Liver (tissue), 8 donors: ENCODE measurements at regions not wholly inside any gene's neighbourhood (a gene's known extent, or its start where the extent isn't known, plus 50 kb on each side); places are given as distances from the start of the nearest gene placed in this dataset.

Source experiments
- DNase-seq: peaks from one replicate; pipeline ENCODE4 v3.0.0-alpha.2; 2017; ENCODE audit warnings: low spot score
- H3K27ac ChIP-seq, 2 donors: one replicate each; pipeline ENCODE4 v1.7.0; 2013; ENCODE audit warnings: inconsistent platforms in 2 of 2, low read length in 2 of 2, control low read depth in 1 of 2, low read depth in 1 of 2, mild to moderate bottlenecking in 1 of 2
- H3K27me3 ChIP-seq, 4 donors: one replicate each; pipeline versions ENCODE4 v1.6.1 to v1.7.0; 2013; ENCODE audit warnings: low read length in 3 of 4, inconsistent platforms in 1 of 4, mild to moderate bottlenecking in 1 of 4, moderate library complexity in 1 of 4; ENCODE audit not compliant: control insufficient read depth in 4 of 4, insufficient read depth in 4 of 4
- H3K36me3 ChIP-seq, 4 donors: one replicate each; pipeline versions ENCODE4 v1.6.1 to v1.7.0; 2013; ENCODE audit warnings: low read length in 3 of 4, mild to moderate bottlenecking in 3 of 4, low read depth in 1 of 4, moderate library complexity in 1 of 4; ENCODE audit not compliant: control insufficient read depth in 4 of 4, insufficient read depth in 3 of 4
- H3K4me1 ChIP-seq, 4 donors: one replicate each; pipeline versions ENCODE4 v1.6.1 to v1.7.0; 2013; ENCODE audit warnings: low read length in 3 of 4, mild to moderate bottlenecking in 3 of 4, moderate library complexity in 1 of 4; ENCODE audit not compliant: control insufficient read depth in 4 of 4, insufficient read depth in 4 of 4
- H3K4me3 ChIP-seq, 3 donors: one replicate each; pipeline versions ENCODE4 v1.6.1 to v1.7.0; 2013; ENCODE audit warnings: low read length in 3 of 3, control low read depth in 1 of 3, low read depth in 1 of 3, mild to moderate bottlenecking in 1 of 3
- H3K9ac ChIP-seq, 2 donors: one replicate each; pipeline ENCODE4 v1.7.0; 2013; ENCODE audit warnings: low read length in 2 of 2, mild to moderate bottlenecking in 2 of 2, moderate library complexity in 2 of 2, control low read depth in 1 of 2, low read depth in 1 of 2
- H3K9me3 ChIP-seq, 4 donors: one replicate each; pipeline versions ENCODE4 v1.6.1 to v1.7.0; 2013; ENCODE audit warnings: low read length in 3 of 4; ENCODE audit not compliant: control insufficient read depth in 4 of 4
- ATF3 ChIP-seq: IDR thresholded peaks from 2 replicates; pipeline ENCODE4 v1.6.1; 2016; ENCODE audit warnings: antibody characterized with exemption
- CTCF ChIP-seq: fragments of 150-350 bp; IDR thresholded peaks from 2 replicates; pipeline ENCODE4 v1.5.1; 2017; ENCODE audit warnings: improper control_type of control experiment, low read depth, low read length; ENCODE audit not compliant: missing input control
- EGR1 ChIP-seq, 2 donors: IDR thresholded peaks; 2 replicates each; pipeline ENCODE4 v1.6.1; 2016 to 2018; ENCODE audit warnings: antibody characterized with exemption in 2 of 2, low read depth in 2 of 2
- FOXA1 ChIP-seq: IDR thresholded peaks from 2 replicates; pipeline ENCODE4 v1.6.1; 2016; ENCODE audit warnings: antibody characterized with exemption
- FOXA2 ChIP-seq: IDR thresholded peaks from 2 replicates; pipeline ENCODE4 v1.6.1; 2016; ENCODE audit warnings: antibody characterized with exemption
- GABPA ChIP-seq, 2 donors: IDR thresholded peaks in 1 of 2; conservative IDR thresholded peaks in 1 of 2; 2 replicates each; pipeline ENCODE4 v1.6.1; 2016; ENCODE audit warnings: antibody characterized with exemption in 2 of 2, mild to moderate bottlenecking in 1 of 2, moderate library complexity in 1 of 2
- HNF4A ChIP-seq, 2 donors: conservative IDR thresholded peaks; 2 replicates each; pipeline ENCODE4 v1.6.1; 2016; ENCODE audit warnings: antibody characterized with exemption in 2 of 2, mild to moderate bottlenecking in 2 of 2
- HNF4G ChIP-seq: IDR thresholded peaks from 2 replicates; pipeline ENCODE4 v1.6.1; 2016; ENCODE audit warnings: antibody characterized with exemption
- JUND ChIP-seq, 2 donors: IDR thresholded peaks; 2 replicates each; pipeline ENCODE4 v1.6.1; 2016; ENCODE audit warnings: antibody characterized with exemption in 2 of 2
- NR2F2 ChIP-seq: IDR thresholded peaks from 2 replicates; pipeline ENCODE4 v1.6.1; 2016; ENCODE audit warnings: antibody characterized with exemption
- RAD21 ChIP-seq, 2 donors: IDR thresholded peaks; 2 replicates each; pipeline ENCODE4 v1.6.1; 2016; ENCODE audit warnings: antibody characterized with exemption in 2 of 2, mild to moderate bottlenecking in 2 of 2
- RXRA ChIP-seq, 2 donors: IDR thresholded peaks; 2 replicates each; pipeline ENCODE4 v1.6.1; 2017 to 2018; ENCODE audit warnings: antibody characterized with exemption in 2 of 2, mild to moderate bottlenecking in 1 of 2
- SP1 ChIP-seq: IDR thresholded peaks from 2 replicates; pipeline ENCODE4 v1.6.1; 2018; ENCODE audit warnings: antibody characterized with exemption, mild to moderate bottlenecking
- TAF1 ChIP-seq: conservative IDR thresholded peaks from 2 replicates; pipeline ENCODE4 v1.6.1; 2016; ENCODE audit warnings: antibody characterized with exemption, mild to moderate bottlenecking
- WGBS: extraction: QIAGEN DNeasy Blood & Tissue Kit; methylation state at CpG from one replicate; pipeline ENCODE4 v1.1.7; 2013; 5-methylcytosine and 5-hydroxymethylcytosine counted together
- TF ChIP-seq, protein P1 (sequence below): IDR thresholded peaks from 2 replicates; pipeline ENCODE4 v1.6.1; 2016; ENCODE audit warnings: antibody characterized with exemption
- TF ChIP-seq, protein P2 (sequence below): IDR thresholded peaks from 2 replicates; pipeline ENCODE4 v1.6.1; 2016; ENCODE audit warnings: antibody characterized with exemption, mild to moderate bottlenecking
- TF ChIP-seq, protein P3 (sequence below): IDR thresholded peaks from 2 replicates; pipeline ENCODE4 v1.6.1; 2016; ENCODE audit warnings: antibody characterized with exemption
- donor health status: healthy.
- donor health status: healthy.
- donor health status: healthy.
- donor health status: healthy.
- donor health status: healthy.

GRCh38 chr20:55354720-55355119 lies 650.6 kb downstream of the CBLN4 start:
- TF ChIP-seq RXRA (IDR thresholded peaks at IDR 0.05) (no peak), HNF4A (conservative IDR thresholded peaks at IDR 0.05) (no peak), FOXA1 (no peak)
- Histone ChIP-seq H3K9me3 (no peaks in the 10 kb centered on the region), H3K27ac (no peak overlapping the region), H3K9ac (no peak overlapping the region), H3K4me1 (no peaks in the 10 kb centered on the region), H3K4me3 (no peak overlapping the region), H3K36me3 (no peaks in the 10 kb centered on the region), H3K27me3 (peaks cover 0 to 4% (median 0%) of the 10 kb centered on the region in 4 donors)
- DNase-seq, result no peak
- 16% methylated on average over 3 of the region's 3 CpGs for WGBS

DNA sequence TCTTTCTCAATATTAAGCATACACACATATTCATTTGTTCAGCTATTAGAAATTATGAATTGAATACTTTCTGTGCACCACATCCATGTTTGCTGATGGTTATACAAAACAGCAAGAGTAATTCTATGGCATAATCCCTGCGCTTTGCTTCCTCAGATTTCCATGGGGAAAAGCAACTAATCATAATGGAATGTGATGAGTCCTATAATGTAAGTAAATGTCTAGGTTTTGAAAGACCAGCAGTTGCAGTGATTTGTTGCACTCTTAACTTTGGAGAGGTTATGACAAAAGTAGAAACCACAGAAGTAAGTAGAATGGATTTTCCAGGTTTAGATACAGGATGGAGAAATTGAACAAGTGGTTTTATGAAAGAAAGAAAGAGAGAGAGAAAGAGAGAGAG lies 652.1 kb downstream of the CBLN4 start:
- no peak overlapping the region for H3K27ac ChIP-seq
- TF ChIP-seq EGR1 (IDR thresholded peaks at IDR 0.05; ENCODE audit: low read depth in 2 of 2) (no peak), NR2F2 (no peak), SP1 (no peak), CTCF (no peak), FOXA2 (no peak), ATF3 (no peak), GABPA (IDR thresholded peaks at IDR 0.05 in 1 of 2, conservative IDR thresholded peaks at IDR 0.05 in 1 of 2) (no peak), JUND (IDR thresholded peaks at IDR 0.05) (no peak), HNF4G (no peak), FOXA1 (no peak), RXRA (IDR thresholded peaks at IDR 0.05) (no peak), RAD21 (IDR thresholded peaks at IDR 0.05) (no peak), TAF1 (no peak)
- TF ChIP-seq, protein P1, sequence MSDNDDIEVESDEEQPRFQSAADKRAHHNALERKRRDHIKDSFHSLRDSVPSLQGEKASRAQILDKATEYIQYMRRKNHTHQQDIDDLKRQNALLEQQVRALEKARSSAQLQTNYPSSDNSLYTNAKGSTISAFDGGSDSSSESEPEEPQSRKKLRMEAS, result no peak
- TF ChIP-seq, protein P2, sequence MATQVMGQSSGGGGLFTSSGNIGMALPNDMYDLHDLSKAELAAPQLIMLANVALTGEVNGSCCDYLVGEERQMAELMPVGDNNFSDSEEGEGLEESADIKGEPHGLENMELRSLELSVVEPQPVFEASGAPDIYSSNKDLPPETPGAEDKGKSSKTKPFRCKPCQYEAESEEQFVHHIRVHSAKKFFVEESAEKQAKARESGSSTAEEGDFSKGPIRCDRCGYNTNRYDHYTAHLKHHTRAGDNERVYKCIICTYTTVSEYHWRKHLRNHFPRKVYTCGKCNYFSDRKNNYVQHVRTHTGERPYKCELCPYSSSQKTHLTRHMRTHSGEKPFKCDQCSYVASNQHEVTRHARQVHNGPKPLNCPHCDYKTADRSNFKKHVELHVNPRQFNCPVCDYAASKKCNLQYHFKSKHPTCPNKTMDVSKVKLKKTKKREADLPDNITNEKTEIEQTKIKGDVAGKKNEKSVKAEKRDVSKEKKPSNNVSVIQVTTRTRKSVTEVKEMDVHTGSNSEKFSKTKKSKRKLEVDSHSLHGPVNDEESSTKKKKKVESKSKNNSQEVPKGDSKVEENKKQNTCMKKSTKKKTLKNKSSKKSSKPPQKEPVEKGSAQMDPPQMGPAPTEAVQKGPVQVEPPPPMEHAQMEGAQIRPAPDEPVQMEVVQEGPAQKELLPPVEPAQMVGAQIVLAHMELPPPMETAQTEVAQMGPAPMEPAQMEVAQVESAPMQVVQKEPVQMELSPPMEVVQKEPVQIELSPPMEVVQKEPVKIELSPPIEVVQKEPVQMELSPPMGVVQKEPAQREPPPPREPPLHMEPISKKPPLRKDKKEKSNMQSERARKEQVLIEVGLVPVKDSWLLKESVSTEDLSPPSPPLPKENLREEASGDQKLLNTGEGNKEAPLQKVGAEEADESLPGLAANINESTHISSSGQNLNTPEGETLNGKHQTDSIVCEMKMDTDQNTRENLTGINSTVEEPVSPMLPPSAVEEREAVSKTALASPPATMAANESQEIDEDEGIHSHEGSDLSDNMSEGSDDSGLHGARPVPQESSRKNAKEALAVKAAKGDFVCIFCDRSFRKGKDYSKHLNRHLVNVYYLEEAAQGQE, result no peak
- TF ChIP-seq, protein P3, sequence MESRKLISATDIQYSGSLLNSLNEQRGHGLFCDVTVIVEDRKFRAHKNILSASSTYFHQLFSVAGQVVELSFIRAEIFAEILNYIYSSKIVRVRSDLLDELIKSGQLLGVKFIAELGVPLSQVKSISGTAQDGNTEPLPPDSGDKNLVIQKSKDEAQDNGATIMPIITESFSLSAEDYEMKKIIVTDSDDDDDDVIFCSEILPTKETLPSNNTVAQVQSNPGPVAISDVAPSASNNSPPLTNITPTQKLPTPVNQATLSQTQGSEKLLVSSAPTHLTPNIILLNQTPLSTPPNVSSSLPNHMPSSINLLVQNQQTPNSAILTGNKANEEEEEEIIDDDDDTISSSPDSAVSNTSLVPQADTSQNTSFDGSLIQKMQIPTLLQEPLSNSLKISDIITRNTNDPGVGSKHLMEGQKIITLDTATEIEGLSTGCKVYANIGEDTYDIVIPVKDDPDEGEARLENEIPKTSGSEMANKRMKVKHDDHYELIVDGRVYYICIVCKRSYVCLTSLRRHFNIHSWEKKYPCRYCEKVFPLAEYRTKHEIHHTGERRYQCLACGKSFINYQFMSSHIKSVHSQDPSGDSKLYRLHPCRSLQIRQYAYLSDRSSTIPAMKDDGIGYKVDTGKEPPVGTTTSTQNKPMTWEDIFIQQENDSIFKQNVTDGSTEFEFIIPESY, result no peak
- no peaks in the 10 kb centered on the region for H3K9me3 ChIP-seq
- no peak overlapping the region for H3K9ac ChIP-seq
- H3K27me3 ChIP-seq, result peaks cover 0 to 4% (median 0%) of the 10 kb centered on the region in 4 donors
- H3K4me3 ChIP-seq, result no peak overlapping the region
- H3K36me3 ChIP-seq, result no peaks in the 10 kb centered on the region
- DNase-seq, result no peak
- WGBS, result 80% methylated on average over 1 of the region's 1 CpG
- H3K4me1 ChIP-seq, result no peaks in the 10 kb centered on the region
